Keratinocyte (primary cell): ENCODE measurements at regions not wholly inside any gene's neighbourhood (a gene's known extent, or its start where the extent isn't known, plus 50 kb on each side); places are given as distances from the start of the nearest gene placed in this dataset.

Source experiments
- DNase-seq: peaks from one replicate; pipeline ENCODE4 v3.0.0-alpha.2; 2011; ENCODE audit warnings: low read depth, missing footprints, low spot score
- FAIRE-seq: peaks from 2 replicates; lab custom pipeline; 2011; peaks lifted over from hg19 to GRCh38; lab: Jason Lieb, UNC
- H2AFZ ChIP-seq: 2 replicates; pipeline ENCODE4 v1.6.0; 2012; ENCODE audit warnings: low read length, control low read depth, inconsistent platforms; ENCODE audit not compliant: control insufficient read depth
- H3K27ac ChIP-seq: 2 replicates; pipeline ENCODE4 v1.5.1; 2011; ENCODE audit warnings: low read length; ENCODE audit not compliant: control insufficient read depth, insufficient read depth
- H3K27me3 ChIP-seq: 3 replicates; pipeline ENCODE4 v1.6.0; 2011; ENCODE audit warnings: low read length; ENCODE audit not compliant: control insufficient read depth, insufficient read depth; ENCODE audit errors: extremely low read depth
- H3K36me3 ChIP-seq, 2 experiments: 2 replicates in 1 of 2; 3 replicates in 1 of 2; pipeline ENCODE4 v1.5.1; 2011; ENCODE audit warnings: low read length in 2 of 2, mild to moderate bottlenecking in 1 of 2; ENCODE audit not compliant: control insufficient read depth in 2 of 2, insufficient read depth in 2 of 2; ENCODE audit errors: extremely low read depth in 1 of 2
- H3K4me1 ChIP-seq: 3 replicates; pipeline ENCODE4 v1.5.1; 2011; ENCODE audit warnings: low read length; ENCODE audit not compliant: control insufficient read depth, insufficient read depth; ENCODE audit errors: extremely low read depth
- H3K4me2 ChIP-seq: 3 replicates; pipeline ENCODE4 v1.6.0; 2011; ENCODE audit warnings: low read depth, low read length; ENCODE audit not compliant: control insufficient read depth, insufficient read depth; ENCODE audit errors: extremely low read depth
- H3K4me3 ChIP-seq, 3 experiments: fragments of 200-600 bp in 1 of 3; sonication (generic) in 1 of 3; 2 replicates in 2 of 3; 3 replicates in 1 of 3; pipeline ENCODE4 v1.5.1; 2011 to 2016; ENCODE audit warnings: low read length in 3 of 3, mild to moderate bottlenecking in 3 of 3, control low read depth in 2 of 3, inconsistent platforms in 1 of 3, low read depth in 1 of 3, mixed read lengths in 1 of 3, mixed run types in 1 of 3, moderate library complexity in 1 of 3; ENCODE audit not compliant: control insufficient read depth in 2 of 3, insufficient read depth in 2 of 3; ENCODE audit errors: extremely low read depth in 1 of 3
- H3K79me2 ChIP-seq: 2 replicates; pipeline ENCODE4 v1.6.0; 2012; ENCODE audit warnings: low read length; ENCODE audit not compliant: control insufficient read depth, insufficient read depth
- H3K9ac ChIP-seq: 3 replicates; pipeline ENCODE4 v1.6.0; 2011; ENCODE audit warnings: low read length; ENCODE audit not compliant: control insufficient read depth, insufficient read depth; ENCODE audit errors: extremely low read depth
- H3K9me1 ChIP-seq: 3 replicates; pipeline ENCODE4 v1.6.0; 2011; ENCODE audit warnings: low read length; ENCODE audit not compliant: control insufficient read depth, insufficient read depth; ENCODE audit errors: extremely low read depth
- H3K9me3 ChIP-seq: 2 replicates; pipeline ENCODE4 v1.5.1; 2012; ENCODE audit warnings: low read depth, low read length; ENCODE audit not compliant: control insufficient read depth
- H4K20me1 ChIP-seq: 3 replicates; pipeline ENCODE4 v1.6.0; 2011; ENCODE audit warnings: low read length; ENCODE audit not compliant: control insufficient read depth, insufficient read depth; ENCODE audit errors: extremely low read depth
- CTCF ChIP-seq, 3 experiments: IDR thresholded peaks in 1 of 3; conservative IDR thresholded peaks in 1 of 3; optimal IDR thresholded peaks in 1 of 3; 2 replicates in 2 of 3; 3 replicates in 1 of 3; pipeline versions ENCODE3 to v1.5.1; 2011; ENCODE audit warnings: low read length in 3 of 3, mild to moderate bottlenecking in 3 of 3, moderate library complexity in 2 of 3, control low read depth in 1 of 3, inconsistent platforms in 1 of 3; ENCODE audit not compliant: insufficient read depth in 2 of 3; ENCODE audit errors: extremely low read depth in 1 of 3
- EZH2 ChIP-seq: IDR thresholded peaks from one replicate; pipeline ENCODE4 v1.6.1; 2012; ENCODE audit warnings: inconsistent platforms, mild to moderate bottlenecking, low read length, moderate library complexity
- dilution Hi-C: fragments of 300-500 bp; cut with MboI; formaldehyde crosslinking; loops from one replicate; pipeline ENCODE4 v1.7.0; 2020; ENCODE audit warnings: low sequenced_read_pairs; ENCODE audit not compliant: extremely low pct_ligation_motif_present

DNA sequence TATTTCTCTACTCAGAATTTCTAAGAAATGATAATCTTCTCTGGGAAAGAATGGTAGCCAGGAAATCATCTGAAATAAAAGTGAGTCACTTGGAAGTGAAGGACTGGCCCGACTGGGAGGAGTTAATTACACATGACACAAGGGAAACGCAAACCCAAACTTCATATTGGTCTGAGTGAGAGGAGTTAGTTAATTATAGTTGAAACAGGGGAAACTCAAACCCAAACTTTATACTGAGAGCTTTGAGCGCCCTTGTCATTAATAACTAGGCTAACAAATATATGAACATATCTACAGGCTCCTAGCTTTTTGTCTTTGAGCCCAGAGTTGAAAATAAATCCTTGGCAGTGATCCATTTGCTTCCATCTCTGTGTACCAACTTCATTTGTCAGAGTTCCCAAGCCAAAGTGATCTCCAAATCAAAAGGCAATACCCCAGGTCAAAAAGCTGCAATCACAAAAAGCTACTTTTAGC is 187.8 kb upstream of the COL3A1 start:
- no peak overlapping the region for H3K27ac ChIP-seq
- H3K36me3 ChIP-seq = no peaks in the 10 kb centered on the region
- TF ChIP-seq CTCF (optimal IDR thresholded peaks at IDR 0.05 in 1 of 3, IDR thresholded peaks at IDR 0.05 in 1 of 3, conservative IDR thresholded peaks at IDR 0.05 in 1 of 3; ENCODE audit: extremely low read depth in 1 of 3, insufficient read depth in 2 of 3, low read length in 3 of 3) (no peak), EZH2 (no peak)
- H4K20me1 ChIP-seq = no peaks in the 10 kb centered on the region
- dilution Hi-C loops = no loop called here
- H3K9me1 ChIP-seq = no peaks in the 10 kb centered on the region
- peak overlapping the region; percentile 8 for H3K4me2 ChIP-seq
- no peak overlapping the region for H3K4me3 ChIP-seq
- no peaks in the 10 kb centered on the region for H3K27me3 ChIP-seq
- FAIRE-seq = no peak
- H2AFZ ChIP-seq = peak overlapping the region; percentile 5
- no peaks in the 10 kb centered on the region for H3K79me2 ChIP-seq
- H3K9ac ChIP-seq = no peak overlapping the region
- H3K4me1 ChIP-seq = peaks cover 12% of the 10 kb centered on the region
- DNase-seq = no peak
- no peaks in the 10 kb centered on the region for H3K9me3 ChIP-seq

- Histone ChIP-seq H3K4me2 (peak overlapping the region; percentile 8), H3K9me1 (no peaks in the 10 kb centered on the region), H3K79me2 (no peaks in the 10 kb centered on the region), H3K4me3 (no peak overlapping the region), H3K4me1 (peaks cover 12% of the 10 kb centered on the region), H3K9ac (no peak overlapping the region), H3K36me3 (no peaks in the 10 kb centered on the region), H3K27me3 (no peaks in the 10 kb centered on the region), H3K9me3 (no peaks in the 10 kb centered on the region), H2AFZ (peak overlapping the region; percentile 5), H4K20me1 (no peaks in the 10 kb centered on the region), H3K27ac (no peak overlapping the region)
- FAIRE-seq (no peak), DNase-seq (no peak)
- dilution Hi-C loops = no loop called here
- TF ChIP-seq EZH2 = no peak
- no peak for TF ChIP-seq CTCF (optimal IDR thresholded peaks at IDR 0.05 in 1 of 3, IDR thresholded peaks at IDR 0.05 in 1 of 3, conservative IDR thresholded peaks at IDR 0.05 in 1 of 3; ENCODE audit: extremely low read depth in 1 of 3, insufficient read depth in 2 of 3, low read length in 3 of 3)
Observed at GRCh38 chr2:188787021-188787657, 187.0 kb upstream of the COL3A1 start.
